ENCODE measurements at regions not wholly inside any gene's neighbourhood (a gene's known extent, or its start where the extent isn't known, plus 50 kb on each side); places are given as distances from the start of the nearest gene placed in this dataset.
"Not testable (repeated sequence)": the region's sequence is repeated elsewhere in the genome, so short reads cannot be mapped to it uniquely, and the experiment has no call there.

GRCh38 chrX:84856791-84857190 lies 146.9 kb upstream of the APOOL start:
- TF ChIP-seq KLF16 (tag by site-specific recombination; IDR thresholded peaks at IDR 0.05); ZNF362 (tag by site-specific recombination; IDR thresholded peaks at IDR 0.05); ZNF837 (tag by site-specific recombination; IDR thresholded peaks at IDR 0.05); CTCF (tag by site-specific recombination; IDR thresholded peaks at IDR 0.05); ZXDB (tag by site-specific recombination; IDR thresholded peaks at IDR 0.05); ZNF10 (tag by site-specific recombination; IDR thresholded peaks at IDR 0.05); TCF7L2 (IDR thresholded peaks at IDR 0.05; ENCODE audit: borderline replicate concordance, low read depth, low read length); ZNF223 (tag by site-specific recombination; IDR thresholded peaks at IDR 0.05): not testable (repeated sequence)
